CD14-positive monocyte (primary cell): ENCODE measurements at regions not wholly inside any gene's neighbourhood (a gene's known extent, or its start where the extent isn't known, plus 50 kb on each side); places are given as distances from the start of the nearest gene placed in this dataset.

Source experiments
- DNase-seq, 3 donors: peaks; one replicate each; pipeline ENCODE4 v3.0.0-alpha.2; 2011 to 2022
- H2AFZ ChIP-seq: 2 replicates; pipeline ENCODE4 v1.6.0; 2012; ENCODE audit warnings: mild to moderate bottlenecking, low read depth, low read length, inconsistent platforms; ENCODE audit not compliant: insufficient read depth, poor library complexity, severe bottlenecking
- H3K27ac ChIP-seq, 2 donors: 1 replicate in 1 of 2; 2 replicates in 1 of 2; pipeline ENCODE4 v1.5.1; 2012 to 2013; ENCODE audit warnings: low read length in 2 of 2, control low read depth in 1 of 2, inconsistent platforms in 1 of 2, low read depth in 1 of 2, mild to moderate bottlenecking in 1 of 2
- H3K27me3 ChIP-seq, 2 donors: one replicate each; pipeline versions ENCODE4 v1.6.0 to v1.6.1; 2011 to 2013; ENCODE audit warnings: low read length in 2 of 2; ENCODE audit not compliant: control insufficient read depth in 2 of 2, insufficient read depth in 2 of 2
- H3K36me3 ChIP-seq, 2 donors: replicated peaks in 1 of 2; 1 replicate in 1 of 2; 2 replicates in 1 of 2; pipeline versions ENCODE4 v1.5.1 to v1.6.1; 2012 to 2013; ENCODE audit warnings: low read length in 2 of 2, control low read depth in 1 of 2, inconsistent platforms in 1 of 2, mild to moderate bottlenecking in 1 of 2; ENCODE audit not compliant: insufficient read depth in 2 of 2, control insufficient read depth in 1 of 2
- H3K4me1 ChIP-seq, 2 donors: 1 replicate in 1 of 2; 2 replicates in 1 of 2; pipeline versions ENCODE4 v1.5.1 to v1.6.1; 2012 to 2013; ENCODE audit warnings: low read length in 2 of 2, control low read depth in 1 of 2, inconsistent platforms in 1 of 2, mild to moderate bottlenecking in 1 of 2, moderate library complexity in 1 of 2; ENCODE audit not compliant: insufficient read depth in 2 of 2, control insufficient read depth in 1 of 2
- H3K4me2 ChIP-seq: replicated peaks from 2 replicates; pipeline ENCODE3; 2012; ENCODE audit warnings: low read length, moderate library complexity, mild to moderate bottlenecking; ENCODE audit not compliant: poor library complexity, severe bottlenecking; ENCODE audit errors: extremely low read depth
- H3K4me3 ChIP-seq, 3 experiments: fragments of 200-600 bp in 1 of 3; sonication (generic) in 1 of 3; replicated peaks in 1 of 3; 1 replicate in 2 of 3; 2 replicates in 1 of 3; pipeline ENCODE4 v1.5.1; 2011 to 2013; ENCODE audit warnings: low read length in 3 of 3, mild to moderate bottlenecking in 3 of 3, control low read depth in 2 of 3, low read depth in 2 of 3, inconsistent platforms in 1 of 3, moderate library complexity in 1 of 3
- H3K79me2 ChIP-seq: 2 replicates; pipeline ENCODE4 v1.6.0; 2012; ENCODE audit warnings: mild to moderate bottlenecking, control low read depth, inconsistent platforms, low read length, moderate library complexity; ENCODE audit not compliant: insufficient read depth
- H3K9ac ChIP-seq: 2 replicates; pipeline ENCODE4 v1.6.0; 2017; ENCODE audit warnings: low read length, mild to moderate bottlenecking; ENCODE audit not compliant: insufficient read depth, poor library complexity, severe bottlenecking
- H3K9me3 ChIP-seq, 2 donors: replicated peaks in 1 of 2; 1 replicate in 1 of 2; 2 replicates in 1 of 2; pipeline versions ENCODE4 v1.5.1 to v1.6.1; 2012 to 2013; ENCODE audit warnings: low read length in 2 of 2, control low read depth in 1 of 2; ENCODE audit not compliant: control insufficient read depth in 1 of 2, insufficient read depth in 1 of 2
- H4K20me1 ChIP-seq: 2 replicates; pipeline ENCODE4 v1.6.0; 2012; ENCODE audit warnings: mild to moderate bottlenecking, low read length, control low read depth, moderate library complexity; ENCODE audit not compliant: insufficient read depth
- H3K27ac Mint-ChIP-seq, 7 donors: one replicate each; pipeline ENCODE4 v1.8.0; 2020; ENCODE audit warnings: mild to moderate bottlenecking in 7 of 7, mixed read lengths in 7 of 7, moderate library complexity in 6 of 7, inconsistent platforms in 2 of 7
- H3K27me3 Mint-ChIP-seq, 3 donors: one replicate each; pipeline ENCODE4 v1.8.0; 2021 to 2022; ENCODE audit warnings: low read depth in 3 of 3, mild to moderate bottlenecking in 3 of 3, mixed read lengths in 3 of 3, moderate library complexity in 3 of 3, inconsistent platforms in 1 of 3
- H3K36me3 Mint-ChIP-seq, 2 donors: one replicate each; pipeline ENCODE4 v1.8.0; 2020; ENCODE audit warnings: mixed read lengths in 2 of 2, inconsistent platforms in 1 of 2, mild to moderate bottlenecking in 1 of 2
- H3K4me1 Mint-ChIP-seq: one replicate; pipeline ENCODE4 v1.8.0; 2020; ENCODE audit warnings: mild to moderate bottlenecking, mixed read lengths
- H3K4me3 Mint-ChIP-seq, 2 donors: one replicate each; pipeline ENCODE4 v1.8.0; 2020; ENCODE audit warnings: mild to moderate bottlenecking in 2 of 2, mixed read lengths in 2 of 2, moderate library complexity in 1 of 2
- H3K9me3 Mint-ChIP-seq, 7 donors: one replicate each; pipeline ENCODE4 v1.8.0; 2020 to 2022; ENCODE audit warnings: mixed read lengths in 7 of 7, mild to moderate bottlenecking in 6 of 7, moderate library complexity in 6 of 7, inconsistent platforms in 2 of 7
- CTCF ChIP-seq: fragments of 200-600 bp; IDR thresholded peaks from one replicate; pipeline ENCODE4 v1.8.0; 2022; ENCODE audit warnings: antibody characterized with exemption, mild to moderate bottlenecking
- whole genome bisulfite sequencing: methylation state at CpG from one replicate; pipeline ENCODE4 v1.1.5; 2013; ENCODE audit warnings: missing lambda C conversion rate; ENCODE audit not compliant: insufficient coverage; 5-methylcytosine and 5-hydroxymethylcytosine counted together
- intact Hi-C, 2 donors: fragments of 100-400 bp; cut with micrococcal nuclease; formaldehyde crosslinking; loops; one replicate each; pipeline versions ENCODE4 v1.15.0 to v1.15.1; 2023

- Histone ChIP-seq H2AFZ (no peak overlapping the region), H3K9ac (no peak overlapping the region), H4K20me1 (no peaks in the 10 kb centered on the region), H3K27me3 (no peaks in the 10 kb centered on the region), H3K79me2 (no peaks in the 10 kb centered on the region), H3K27ac (no peak overlapping the region), H3K4me1 (no peaks in the 10 kb centered on the region), H3K9me3 (no peaks in the 10 kb centered on the region), H3K4me2 (no peak overlapping the region), H3K4me3 (no peak overlapping the region), H3K36me3 (no peaks in the 10 kb centered on the region)
- no peak overlapping the region for H3K27ac Mint-ChIP-seq
- H3K4me1 Mint-ChIP-seq: no peaks in the 10 kb centered on the region
- peaks cover 0 to 4% (median 0%) of the 10 kb centered on the region in 7 donors for H3K9me3 Mint-ChIP-seq
- no peak for TF ChIP-seq CTCF
- no CpG with 5 or more reads among the region's 1 CpG for WGBS
- no peak for DNase-seq
- no peaks in the 10 kb centered on the region for H3K36me3 Mint-ChIP-seq
- no peaks in the 10 kb centered on the region for H3K27me3 Mint-ChIP-seq
- H3K4me3 Mint-ChIP-seq: no peak overlapping the region
- intact Hi-C loops: no loop called here
Measured at GRCh38 chr1:187987236-187987776, 1158.6 kb downstream of the PLA2G4A start.

GRCh38 chr1:187991944-187992343 is 1163.2 kb downstream of the PLA2G4A start:
- H3K4me3 ChIP-seq: no peak overlapping the region
- no peak overlapping the region for H3K27ac Mint-ChIP-seq
- H3K27me3 Mint-ChIP-seq: no peaks in the 10 kb centered on the region
- no peak for TF ChIP-seq CTCF
- H3K27me3 ChIP-seq: no peaks in the 10 kb centered on the region
- no peaks in the 10 kb centered on the region for H3K36me3 Mint-ChIP-seq
- intact Hi-C loops: no loop called here
- H2AFZ ChIP-seq: no peak overlapping the region
- no peak overlapping the region for H3K4me3 Mint-ChIP-seq
- no peaks in the 10 kb centered on the region for H4K20me1 ChIP-seq
- no peak for DNase-seq
- no peak overlapping the region for H3K9ac ChIP-seq
- no peaks in the 10 kb centered on the region for H3K79me2 ChIP-seq
- peaks cover 0 to 5% (median 1%) of the 10 kb centered on the region in 7 donors for H3K9me3 Mint-ChIP-seq
- H3K9me3 ChIP-seq: no peaks in the 10 kb centered on the region
- H3K4me2 ChIP-seq: no peak overlapping the region
- no peaks in the 10 kb centered on the region for H3K4me1 ChIP-seq
- H3K27ac ChIP-seq: no peak overlapping the region
- H3K36me3 ChIP-seq: no peaks in the 10 kb centered on the region
- H3K4me1 Mint-ChIP-seq: no peaks in the 10 kb centered on the region
